Transverse colon (tissue), 3 donors: ENCODE measurements at regions not wholly inside any gene's neighbourhood (a gene's known extent, or its start where the extent isn't known, plus 50 kb on each side); places are given as distances from the start of the nearest gene placed in this dataset.

ENCODE experiments used
- EP300 ChIP-seq: sonication (generic); formaldehyde crosslinking; IDR thresholded peaks from one replicate; pipeline ENCODE4 v1.6.1; 2017; ENCODE audit warnings: antibody characterized with exemption, low read depth
- POLR2A ChIP-seq: fragments of 450-650 bp; IDR thresholded peaks from one replicate; pipeline ENCODE4 v1.6.1; 2016; ENCODE audit warnings: antibody characterized with exemption, mild to moderate bottlenecking, moderate library complexity
- TF ChIP-seq, protein P1 (sequence below), 5 experiments: fragments of 200-600 bp in 3 of 5; fragments of 450-650 bp in 2 of 5; sonication (generic) in 3 of 5; IDR thresholded peaks; 1 replicate in 2 of 5; 2 replicates in 3 of 5; pipeline ENCODE4 v1.5.1; 2016 to 2017; ENCODE audit warnings: antibody characterized with exemption in 5 of 5, inconsistent platforms in 3 of 5, mild to moderate bottlenecking in 2 of 5, moderate library complexity in 1 of 5

DNA sequence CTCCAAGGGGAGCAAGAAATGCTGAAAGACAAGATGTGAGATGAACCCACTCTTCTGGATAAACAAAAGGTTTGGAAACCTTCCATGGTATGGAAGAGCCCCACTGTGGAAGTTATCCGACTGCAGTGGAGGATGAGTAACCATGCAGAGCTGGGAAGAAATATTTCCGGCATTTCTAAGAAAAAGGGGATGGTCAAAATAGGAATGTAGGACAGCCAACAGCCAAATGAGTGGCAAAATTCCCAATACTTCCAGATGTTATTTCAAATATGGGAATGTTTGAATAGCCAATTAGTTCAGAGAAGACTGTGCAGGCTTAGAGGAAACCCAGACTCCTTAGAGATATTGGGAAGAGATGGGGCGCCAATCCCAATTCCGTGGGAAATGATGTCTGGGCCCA is 246.8 kb downstream of the RAD51AP2 start:
- TF ChIP-seq POLR2A (no peak), EP300 (no peak)
- TF ChIP-seq, protein P1, sequence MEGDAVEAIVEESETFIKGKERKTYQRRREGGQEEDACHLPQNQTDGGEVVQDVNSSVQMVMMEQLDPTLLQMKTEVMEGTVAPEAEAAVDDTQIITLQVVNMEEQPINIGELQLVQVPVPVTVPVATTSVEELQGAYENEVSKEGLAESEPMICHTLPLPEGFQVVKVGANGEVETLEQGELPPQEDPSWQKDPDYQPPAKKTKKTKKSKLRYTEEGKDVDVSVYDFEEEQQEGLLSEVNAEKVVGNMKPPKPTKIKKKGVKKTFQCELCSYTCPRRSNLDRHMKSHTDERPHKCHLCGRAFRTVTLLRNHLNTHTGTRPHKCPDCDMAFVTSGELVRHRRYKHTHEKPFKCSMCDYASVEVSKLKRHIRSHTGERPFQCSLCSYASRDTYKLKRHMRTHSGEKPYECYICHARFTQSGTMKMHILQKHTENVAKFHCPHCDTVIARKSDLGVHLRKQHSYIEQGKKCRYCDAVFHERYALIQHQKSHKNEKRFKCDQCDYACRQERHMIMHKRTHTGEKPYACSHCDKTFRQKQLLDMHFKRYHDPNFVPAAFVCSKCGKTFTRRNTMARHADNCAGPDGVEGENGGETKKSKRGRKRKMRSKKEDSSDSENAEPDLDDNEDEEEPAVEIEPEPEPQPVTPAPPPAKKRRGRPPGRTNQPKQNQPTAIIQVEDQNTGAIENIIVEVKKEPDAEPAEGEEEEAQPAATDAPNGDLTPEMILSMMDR (IDR thresholded peaks at IDR 0.05), result no peak
